Tibial nerve (tissue), 3 donors: ENCODE measurements at regions not wholly inside any gene's neighbourhood (a gene's known extent, or its start where the extent isn't known, plus 50 kb on each side); places are given as distances from the start of the nearest gene placed in this dataset.

Experiments used
- POLR2A ChIP-seq, 2 donors: fragments of 450-650 bp; IDR thresholded peaks; one replicate each; pipeline ENCODE4 v1.6.1; 2017; ENCODE audit warnings: antibody characterized with exemption in 2 of 2, mild to moderate bottlenecking in 2 of 2, moderate library complexity in 2 of 2
- TF ChIP-seq, protein P1 (sequence below), 5 experiments: fragments of 200-600 bp in 3 of 5; fragments of 450-650 bp in 2 of 5; sonication (generic) in 3 of 5; IDR thresholded peaks; one replicate each; pipeline ENCODE4 v1.5.1; 2016 to 2019; ENCODE audit warnings: antibody characterized with exemption in 5 of 5, mild to moderate bottlenecking in 3 of 5, moderate library complexity in 2 of 5

GRCh38 chr14:27613102-27613501 lies 1015.3 kb upstream of the NOVA1 start:
- no peak for TF ChIP-seq POLR2A (IDR thresholded peaks at IDR 0.05)
- TF ChIP-seq, protein P1, sequence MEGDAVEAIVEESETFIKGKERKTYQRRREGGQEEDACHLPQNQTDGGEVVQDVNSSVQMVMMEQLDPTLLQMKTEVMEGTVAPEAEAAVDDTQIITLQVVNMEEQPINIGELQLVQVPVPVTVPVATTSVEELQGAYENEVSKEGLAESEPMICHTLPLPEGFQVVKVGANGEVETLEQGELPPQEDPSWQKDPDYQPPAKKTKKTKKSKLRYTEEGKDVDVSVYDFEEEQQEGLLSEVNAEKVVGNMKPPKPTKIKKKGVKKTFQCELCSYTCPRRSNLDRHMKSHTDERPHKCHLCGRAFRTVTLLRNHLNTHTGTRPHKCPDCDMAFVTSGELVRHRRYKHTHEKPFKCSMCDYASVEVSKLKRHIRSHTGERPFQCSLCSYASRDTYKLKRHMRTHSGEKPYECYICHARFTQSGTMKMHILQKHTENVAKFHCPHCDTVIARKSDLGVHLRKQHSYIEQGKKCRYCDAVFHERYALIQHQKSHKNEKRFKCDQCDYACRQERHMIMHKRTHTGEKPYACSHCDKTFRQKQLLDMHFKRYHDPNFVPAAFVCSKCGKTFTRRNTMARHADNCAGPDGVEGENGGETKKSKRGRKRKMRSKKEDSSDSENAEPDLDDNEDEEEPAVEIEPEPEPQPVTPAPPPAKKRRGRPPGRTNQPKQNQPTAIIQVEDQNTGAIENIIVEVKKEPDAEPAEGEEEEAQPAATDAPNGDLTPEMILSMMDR (IDR thresholded peaks at IDR 0.05): no peak
